ENCODE measurements at regions not wholly inside any gene's neighbourhood (a gene's known extent, or its start where the extent isn't known, plus 50 kb on each side); places are given as distances from the start of the nearest gene placed in this dataset.

DNA sequence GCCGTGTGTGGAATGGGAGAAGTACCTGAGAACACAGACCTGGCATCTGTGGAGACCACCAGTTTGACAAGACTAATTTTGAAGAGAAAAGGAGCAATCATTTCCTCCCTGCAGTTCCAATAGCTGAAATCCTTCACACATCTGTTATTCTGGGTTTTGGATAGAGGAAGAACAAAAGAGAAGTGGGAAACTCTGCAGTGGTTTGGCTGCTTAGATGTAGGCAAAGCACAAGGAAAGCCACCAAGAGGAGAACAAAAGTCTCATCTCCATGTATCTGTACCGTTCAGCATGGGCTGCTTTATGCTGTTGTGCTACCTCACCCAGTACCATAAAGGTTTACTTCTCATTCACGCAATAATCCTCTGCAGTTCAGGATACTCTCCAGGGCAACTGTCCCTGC, 153.1 kb upstream of the COL8A1 start:
- 89% methylated on average over 3 of the region's 3 CpGs for WGBS (ENCODE audit: low lambda C conversion rate, missing lambda C conversion rate)
- Histone ChIP-seq H2AFZ (no peak overlapping the region), H3K27ac (no peak overlapping the region), H3K4me3 (no peak overlapping the region), H4K20me1 (ENCODE audit: insufficient read depth, poor library complexity, severe bottlenecking) (no peaks in the 10 kb centered on the region), H3K9me3 (ENCODE audit: low read depth) (no peaks in the 10 kb centered on the region), H3K9me2 (replicated peaks; ENCODE audit: insufficient read depth) (no peaks in the 10 kb centered on the region), H3K4me1 (ENCODE audit: insufficient read depth) (no peaks in the 10 kb centered on the region), H3K4me2 (no peak overlapping the region), H3K36me3 (replicated peaks; ENCODE audit: insufficient read depth, low read depth) (no peaks in the 10 kb centered on the region), H3K79me2 (no peaks in the 10 kb centered on the region), H3K27me3 (no peaks in the 10 kb centered on the region)
- no peak for DNase-seq (ENCODE audit: low spot score)
- TF ChIP-seq EZH2 (IDR thresholded peaks at IDR 0.05; ENCODE audit: borderline replicate concordance) (no peak), EZH2phosphoT487 (IDR thresholded peaks at IDR 0.05; ENCODE audit: low read depth, severe bottlenecking, unreplicated experiment) (no peak)
- TF ChIP-seq, protein P1, sequence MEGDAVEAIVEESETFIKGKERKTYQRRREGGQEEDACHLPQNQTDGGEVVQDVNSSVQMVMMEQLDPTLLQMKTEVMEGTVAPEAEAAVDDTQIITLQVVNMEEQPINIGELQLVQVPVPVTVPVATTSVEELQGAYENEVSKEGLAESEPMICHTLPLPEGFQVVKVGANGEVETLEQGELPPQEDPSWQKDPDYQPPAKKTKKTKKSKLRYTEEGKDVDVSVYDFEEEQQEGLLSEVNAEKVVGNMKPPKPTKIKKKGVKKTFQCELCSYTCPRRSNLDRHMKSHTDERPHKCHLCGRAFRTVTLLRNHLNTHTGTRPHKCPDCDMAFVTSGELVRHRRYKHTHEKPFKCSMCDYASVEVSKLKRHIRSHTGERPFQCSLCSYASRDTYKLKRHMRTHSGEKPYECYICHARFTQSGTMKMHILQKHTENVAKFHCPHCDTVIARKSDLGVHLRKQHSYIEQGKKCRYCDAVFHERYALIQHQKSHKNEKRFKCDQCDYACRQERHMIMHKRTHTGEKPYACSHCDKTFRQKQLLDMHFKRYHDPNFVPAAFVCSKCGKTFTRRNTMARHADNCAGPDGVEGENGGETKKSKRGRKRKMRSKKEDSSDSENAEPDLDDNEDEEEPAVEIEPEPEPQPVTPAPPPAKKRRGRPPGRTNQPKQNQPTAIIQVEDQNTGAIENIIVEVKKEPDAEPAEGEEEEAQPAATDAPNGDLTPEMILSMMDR (IDR thresholded peaks at IDR 0.05; ENCODE audit: poor library complexity), result no peak

DNA sequence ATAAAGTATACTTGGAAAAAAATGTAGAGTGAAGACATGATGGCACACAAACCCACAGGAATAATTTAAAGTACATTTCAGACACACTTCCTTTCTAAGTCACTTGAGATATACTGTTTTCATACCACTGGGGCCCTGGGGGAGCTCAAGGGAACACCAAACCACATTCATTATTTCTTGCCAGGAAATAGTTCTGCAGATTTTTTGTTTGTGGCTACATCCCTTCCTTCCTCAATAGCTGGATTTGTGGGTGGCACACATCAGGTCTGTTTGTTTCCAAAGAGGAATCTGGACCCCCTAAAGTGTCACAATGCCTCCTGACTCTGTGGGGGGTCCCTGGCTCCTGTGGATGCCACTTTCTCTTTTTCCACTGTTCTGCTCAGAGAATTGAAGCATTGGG, 153.5 kb upstream of the COL8A1 start:
- no peaks in the 10 kb centered on the region for H3K9me3 ChIP-seq (ENCODE audit: low read depth)
- H3K27ac ChIP-seq, result no peak overlapping the region
- H2AFZ ChIP-seq, result no peak overlapping the region
- no peak for DNase-seq (ENCODE audit: low spot score)
- H3K4me2 ChIP-seq, result no peak overlapping the region
- H3K36me3 ChIP-seq (replicated peaks; ENCODE audit: insufficient read depth, low read depth), result no peaks in the 10 kb centered on the region
- H3K4me3 ChIP-seq, result no peak overlapping the region
- no peaks in the 10 kb centered on the region for H3K79me2 ChIP-seq
- TF ChIP-seq EZH2phosphoT487 (IDR thresholded peaks at IDR 0.05; ENCODE audit: low read depth, severe bottlenecking, unreplicated experiment), result no peak
- TF ChIP-seq, protein P1 (IDR thresholded peaks at IDR 0.05; ENCODE audit: poor library complexity), result no peak
- no peaks in the 10 kb centered on the region for H4K20me1 ChIP-seq (ENCODE audit: insufficient read depth, poor library complexity, severe bottlenecking)
- H3K9me2 ChIP-seq (replicated peaks; ENCODE audit: insufficient read depth), result no peaks in the 10 kb centered on the region
- no peaks in the 10 kb centered on the region for H3K27me3 ChIP-seq
- H3K4me1 ChIP-seq (ENCODE audit: insufficient read depth), result no peaks in the 10 kb centered on the region

DNA sequence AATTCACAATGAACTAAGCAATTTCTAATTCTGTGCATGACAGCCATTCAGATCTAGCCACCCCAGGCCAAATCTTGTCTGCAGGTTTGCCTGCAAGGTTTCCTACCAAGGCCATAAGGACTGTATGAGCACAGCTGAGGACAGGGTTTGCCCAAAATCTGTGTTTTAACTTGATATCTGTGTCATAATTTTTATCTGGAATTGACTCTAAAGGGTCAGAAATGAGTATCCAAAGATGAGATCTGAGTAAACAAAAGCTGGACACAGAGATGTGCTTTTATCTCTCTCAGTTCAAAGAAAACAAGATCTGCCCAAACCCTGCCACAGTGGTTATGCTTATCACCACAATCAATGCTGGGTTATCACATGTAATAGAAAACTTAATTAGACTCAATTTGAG, 154.6 kb upstream of the COL8A1 start:
- no peak overlapping the region for H3K4me2 ChIP-seq
- H3K4me1 ChIP-seq (ENCODE audit: insufficient read depth), result no peaks in the 10 kb centered on the region

More for the DNA sequence above, 154.6 kb upstream of the COL8A1 start:
- no peaks in the 10 kb centered on the region for H3K9me3 ChIP-seq (ENCODE audit: low read depth)
- H3K79me2 ChIP-seq, result no peaks in the 10 kb centered on the region
- H3K27me3 ChIP-seq, result no peaks in the 10 kb centered on the region
- H4K20me1 ChIP-seq (ENCODE audit: insufficient read depth, poor library complexity, severe bottlenecking), result no peaks in the 10 kb centered on the region
- H3K9me2 ChIP-seq (replicated peaks; ENCODE audit: insufficient read depth), result no peaks in the 10 kb centered on the region
- TF ChIP-seq, protein P1 (IDR thresholded peaks at IDR 0.05; ENCODE audit: poor library complexity), result no peak
- no peak for TF ChIP-seq EZH2 (IDR thresholded peaks at IDR 0.05; ENCODE audit: borderline replicate concordance)
- TF ChIP-seq EZH2phosphoT487 (IDR thresholded peaks at IDR 0.05; ENCODE audit: low read depth, severe bottlenecking, unreplicated experiment), result no peak
- no peak overlapping the region for H2AFZ ChIP-seq
- H3K36me3 ChIP-seq (replicated peaks; ENCODE audit: insufficient read depth, low read depth), result no peaks in the 10 kb centered on the region
- no peak overlapping the region for H3K4me3 ChIP-seq
- no peak overlapping the region for H3K27ac ChIP-seq
- no peak for DNase-seq (ENCODE audit: low spot score)
